ENCODE measurements at regions not wholly inside any gene's neighbourhood (a gene's known extent, or its start where the extent isn't known, plus 50 kb on each side); places are given as distances from the start of the nearest gene placed in this dataset.

DNA sequence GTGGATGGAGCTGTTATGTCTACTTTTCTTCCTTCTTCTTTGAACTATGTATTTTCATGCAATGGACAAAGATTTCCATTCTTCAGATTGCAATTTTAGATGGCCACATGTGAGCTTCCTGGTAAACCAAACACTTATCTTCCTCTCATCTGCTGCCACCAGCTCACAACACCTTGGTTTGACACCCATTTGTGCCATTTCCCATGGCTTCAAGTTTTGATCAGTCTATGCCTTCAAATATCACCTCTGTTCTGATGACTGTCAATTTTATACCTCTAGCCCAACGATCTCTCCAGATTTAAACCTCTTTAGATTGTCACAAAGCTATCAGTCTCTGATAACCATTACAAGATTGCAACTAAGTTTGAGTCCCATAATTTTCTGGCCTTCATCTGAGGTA, 147.2 kb downstream of the TMEM38B start:
- no peaks in the 10 kb centered on the region for H3K4me1 ChIP-seq
- H3K27ac ChIP-seq, result no peak overlapping the region
- H3K36me3 ChIP-seq, result no peaks in the 10 kb centered on the region
- H3K9me3 ChIP-seq, result peaks cover 0 to 7% (median 0%) of the 10 kb centered on the region in 12 donors
- WGBS, 4 donors, result 82 to 88% (median 85%) methylated on average over 1 of the region's 1 CpG
- DNase-seq, result no peak
- H3K27me3 ChIP-seq, result no peaks in the 10 kb centered on the region
- no peak for TF ChIP-seq POLR2A (IDR thresholded peaks at IDR 0.05)
- TF ChIP-seq, protein P1, sequence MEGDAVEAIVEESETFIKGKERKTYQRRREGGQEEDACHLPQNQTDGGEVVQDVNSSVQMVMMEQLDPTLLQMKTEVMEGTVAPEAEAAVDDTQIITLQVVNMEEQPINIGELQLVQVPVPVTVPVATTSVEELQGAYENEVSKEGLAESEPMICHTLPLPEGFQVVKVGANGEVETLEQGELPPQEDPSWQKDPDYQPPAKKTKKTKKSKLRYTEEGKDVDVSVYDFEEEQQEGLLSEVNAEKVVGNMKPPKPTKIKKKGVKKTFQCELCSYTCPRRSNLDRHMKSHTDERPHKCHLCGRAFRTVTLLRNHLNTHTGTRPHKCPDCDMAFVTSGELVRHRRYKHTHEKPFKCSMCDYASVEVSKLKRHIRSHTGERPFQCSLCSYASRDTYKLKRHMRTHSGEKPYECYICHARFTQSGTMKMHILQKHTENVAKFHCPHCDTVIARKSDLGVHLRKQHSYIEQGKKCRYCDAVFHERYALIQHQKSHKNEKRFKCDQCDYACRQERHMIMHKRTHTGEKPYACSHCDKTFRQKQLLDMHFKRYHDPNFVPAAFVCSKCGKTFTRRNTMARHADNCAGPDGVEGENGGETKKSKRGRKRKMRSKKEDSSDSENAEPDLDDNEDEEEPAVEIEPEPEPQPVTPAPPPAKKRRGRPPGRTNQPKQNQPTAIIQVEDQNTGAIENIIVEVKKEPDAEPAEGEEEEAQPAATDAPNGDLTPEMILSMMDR (IDR thresholded peaks at IDR 0.05), result no peak
- H3K4me3 ChIP-seq, result no peak overlapping the region
- ATAC-seq, result no peak
- intact Hi-C loops (cut with DNase I), result loop anchor here in 5 of 10 donors (1.0 to 10.0 kb wide), 4 partner anchors 41 to 1333 kb away; no protein-coding TSS in a partner anchor

DNA sequence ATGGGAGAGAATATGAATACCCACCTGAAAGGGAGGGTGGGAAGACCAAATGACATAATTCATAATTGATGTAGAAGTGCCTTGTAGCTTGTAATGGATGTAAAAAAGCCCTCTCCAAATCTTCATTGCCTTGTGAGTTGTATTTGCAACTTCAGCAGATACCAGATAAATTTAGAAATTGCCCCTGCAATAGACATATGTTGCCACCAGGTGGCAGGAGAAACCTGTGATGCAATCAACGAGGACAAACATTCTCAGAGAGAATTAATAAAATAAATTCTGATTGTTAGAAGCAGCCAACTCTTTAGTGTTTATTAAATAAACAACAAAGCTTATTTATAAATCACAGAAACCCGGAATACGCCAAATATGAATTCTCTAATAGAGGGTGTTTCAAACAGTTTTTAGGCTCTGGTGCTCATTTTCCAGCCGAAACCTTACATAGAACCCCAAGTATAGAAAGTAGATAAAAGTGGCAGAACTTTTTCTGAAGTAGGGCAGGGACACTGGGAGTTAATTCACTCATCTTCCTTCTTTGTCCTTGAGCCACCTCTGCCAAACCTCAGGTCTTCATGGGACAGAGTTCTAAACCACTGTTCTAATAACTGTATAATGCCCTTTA, 147.8 kb downstream of the TMEM38B start:
- DNase-seq (no peak), ATAC-seq (no peak)
- intact Hi-C loops (cut with DNase I), result loop anchor here in 5 of 10 donors (5.0 to 10.0 kb wide), 3 partner anchors 40 to 1333 kb away; no protein-coding TSS in a partner anchor
- Histone ChIP-seq H3K4me1 (no peaks in the 10 kb centered on the region), H3K4me3 (no peak overlapping the region), H3K27me3 (no peaks in the 10 kb centered on the region), H3K27ac (no peak overlapping the region), H3K36me3 (no peaks in the 10 kb centered on the region), H3K9me3 (peaks cover 0 to 7% (median 0%) of the 10 kb centered on the region in 12 donors)
- no peak for TF ChIP-seq POLR2A (IDR thresholded peaks at IDR 0.05)
- TF ChIP-seq, protein P1 (IDR thresholded peaks at IDR 0.05), result peak; percentile 47 to 82 (median 61)
- WGBS, 4 donors, result 56 to 59% (median 59%) methylated on average over 4 of the region's 4 CpGs

DNA sequence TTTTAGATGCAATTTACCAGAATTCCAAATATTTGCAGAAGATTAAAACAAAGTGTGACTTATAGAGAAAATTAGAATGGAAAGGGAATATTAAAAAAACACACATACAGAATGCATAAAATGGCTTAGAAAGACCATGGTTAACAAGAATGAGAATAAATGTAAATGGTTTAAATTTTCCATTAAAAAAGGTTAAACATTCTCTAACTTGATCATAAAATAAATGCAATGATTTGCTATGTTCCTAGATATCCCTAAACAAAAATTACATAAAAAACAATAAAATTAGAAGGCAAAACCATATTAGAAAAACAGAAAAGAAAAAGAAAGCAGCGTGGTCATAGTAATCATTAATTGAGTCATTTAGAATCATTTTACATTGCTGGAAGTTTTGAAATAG, 152.5 kb downstream of the TMEM38B start:
- TF ChIP-seq, protein P1 (IDR thresholded peaks at IDR 0.05), result no peak
- TF ChIP-seq POLR2A (IDR thresholded peaks at IDR 0.05), result no peak
- intact Hi-C loops (cut with DNase I), result loop anchor here in 2 of 10 donors (10.0 kb wide), 1 partner anchor 1328 kb away; no protein-coding TSS in a partner anchor
- H3K4me3 ChIP-seq, result no peak overlapping the region
- H3K36me3 ChIP-seq, result no peaks in the 10 kb centered on the region
- H3K27me3 ChIP-seq, result no peaks in the 10 kb centered on the region
- H3K4me1 ChIP-seq, result no peaks in the 10 kb centered on the region
- H3K9me3 ChIP-seq, result peaks cover 0 to 5% (median 0%) of the 10 kb centered on the region in 12 donors
- no peak for ATAC-seq
- DNase-seq, result no peak
- H3K27ac ChIP-seq, result no peak overlapping the region
- WGBS, 4 donors, result 89 to 99% (median 94%) methylated on average over 1 of the region's 1 CpG

DNA sequence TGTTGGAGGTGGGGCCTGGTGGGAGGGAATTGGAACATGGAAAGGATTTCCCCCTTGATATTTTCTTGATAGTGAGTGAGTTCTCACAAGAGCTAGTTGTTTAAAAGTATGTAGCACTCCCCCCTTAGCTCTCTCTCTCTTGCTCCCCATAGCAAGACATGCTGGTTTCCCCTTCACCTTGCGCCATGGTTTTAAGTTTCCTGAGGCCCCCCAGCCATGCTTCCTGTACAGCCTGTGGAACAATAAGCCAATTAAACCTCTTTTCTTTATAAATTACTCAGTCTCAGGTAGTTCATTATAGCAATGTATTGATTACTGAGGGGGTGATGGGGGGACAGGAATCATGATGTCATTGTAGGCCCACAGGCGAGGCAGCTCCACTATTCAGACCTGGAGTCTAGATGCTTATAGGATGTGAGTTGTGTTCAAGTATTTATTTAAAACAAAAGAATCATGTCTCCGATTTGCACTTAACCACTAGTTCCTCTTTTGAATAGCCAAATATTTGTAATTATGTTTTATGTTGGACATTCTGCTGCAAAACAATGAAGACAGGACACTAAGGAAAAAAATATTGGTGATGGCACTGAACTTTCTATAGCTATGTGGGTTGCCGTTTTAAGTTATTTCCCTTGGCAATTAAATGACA, 156.6 kb downstream of the TMEM38B start:
- peaks cover 0 to 4% (median 0%) of the 10 kb centered on the region in 12 donors for H3K4me1 ChIP-seq
- H3K4me3 ChIP-seq, result no peak overlapping the region

More for the DNA sequence above, 156.6 kb downstream of the TMEM38B start:
- WGBS, 4 donors, result 85 to 90% (median 88%) methylated on average over 4 of the region's 4 CpGs
- H3K27ac ChIP-seq, result no peak overlapping the region
- H3K27me3 ChIP-seq, result no peaks in the 10 kb centered on the region
- H3K36me3 ChIP-seq, result no peaks in the 10 kb centered on the region
- intact Hi-C loops (cut with DNase I), result no loop called here
- H3K9me3 ChIP-seq, result no peaks in the 10 kb centered on the region
- DNase-seq, result no peak
- no peak for ATAC-seq
- TF ChIP-seq, protein P1 (IDR thresholded peaks at IDR 0.05), result no peak
- no peak for TF ChIP-seq POLR2A (IDR thresholded peaks at IDR 0.05)

All from heart left ventricle (tissue), 16 donors.